ENCODE measurements at regions not wholly inside any gene's neighbourhood (a gene's known extent, or its start where the extent isn't known, plus 50 kb on each side); places are given as distances from the start of the nearest gene placed in this dataset.

DNA sequence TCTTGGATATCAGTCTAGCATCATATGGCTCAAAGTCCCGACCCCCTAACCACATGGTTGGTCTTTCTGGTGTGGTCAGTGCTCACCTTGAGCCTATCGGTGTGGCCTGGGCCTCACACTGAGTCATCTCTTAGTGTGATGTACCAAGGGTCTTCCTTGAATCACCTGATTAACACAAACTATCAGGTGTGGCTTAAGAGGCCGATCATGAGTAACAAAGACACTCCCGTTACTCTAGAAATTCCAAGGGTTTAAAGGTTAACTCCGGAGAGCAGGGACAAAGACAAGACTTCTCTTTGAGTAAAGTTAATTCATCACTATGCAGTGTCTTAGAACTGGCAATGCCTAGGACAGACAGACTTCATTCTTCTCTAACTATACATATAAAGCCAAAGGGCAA, 52.3 kb upstream of the ARMC3 start:
- Histone ChIP-seq H3K4me1 (no peaks in the 10 kb centered on the region), H3K27ac (no peak overlapping the region), H3K27me3 (ENCODE audit: low read depth) (no peaks in the 10 kb centered on the region), H3K9me3 (no peaks in the 10 kb centered on the region), H3K36me3 (no peaks in the 10 kb centered on the region), H3K4me3 (no peak overlapping the region)
- TF ChIP-seq, protein P1, sequence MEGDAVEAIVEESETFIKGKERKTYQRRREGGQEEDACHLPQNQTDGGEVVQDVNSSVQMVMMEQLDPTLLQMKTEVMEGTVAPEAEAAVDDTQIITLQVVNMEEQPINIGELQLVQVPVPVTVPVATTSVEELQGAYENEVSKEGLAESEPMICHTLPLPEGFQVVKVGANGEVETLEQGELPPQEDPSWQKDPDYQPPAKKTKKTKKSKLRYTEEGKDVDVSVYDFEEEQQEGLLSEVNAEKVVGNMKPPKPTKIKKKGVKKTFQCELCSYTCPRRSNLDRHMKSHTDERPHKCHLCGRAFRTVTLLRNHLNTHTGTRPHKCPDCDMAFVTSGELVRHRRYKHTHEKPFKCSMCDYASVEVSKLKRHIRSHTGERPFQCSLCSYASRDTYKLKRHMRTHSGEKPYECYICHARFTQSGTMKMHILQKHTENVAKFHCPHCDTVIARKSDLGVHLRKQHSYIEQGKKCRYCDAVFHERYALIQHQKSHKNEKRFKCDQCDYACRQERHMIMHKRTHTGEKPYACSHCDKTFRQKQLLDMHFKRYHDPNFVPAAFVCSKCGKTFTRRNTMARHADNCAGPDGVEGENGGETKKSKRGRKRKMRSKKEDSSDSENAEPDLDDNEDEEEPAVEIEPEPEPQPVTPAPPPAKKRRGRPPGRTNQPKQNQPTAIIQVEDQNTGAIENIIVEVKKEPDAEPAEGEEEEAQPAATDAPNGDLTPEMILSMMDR (IDR thresholded peaks at IDR 0.05): no peak
- DNase-seq (no peak), ATAC-seq (no peak)
- intact Hi-C loops (cut with DNase I): no loop called here

DNA sequence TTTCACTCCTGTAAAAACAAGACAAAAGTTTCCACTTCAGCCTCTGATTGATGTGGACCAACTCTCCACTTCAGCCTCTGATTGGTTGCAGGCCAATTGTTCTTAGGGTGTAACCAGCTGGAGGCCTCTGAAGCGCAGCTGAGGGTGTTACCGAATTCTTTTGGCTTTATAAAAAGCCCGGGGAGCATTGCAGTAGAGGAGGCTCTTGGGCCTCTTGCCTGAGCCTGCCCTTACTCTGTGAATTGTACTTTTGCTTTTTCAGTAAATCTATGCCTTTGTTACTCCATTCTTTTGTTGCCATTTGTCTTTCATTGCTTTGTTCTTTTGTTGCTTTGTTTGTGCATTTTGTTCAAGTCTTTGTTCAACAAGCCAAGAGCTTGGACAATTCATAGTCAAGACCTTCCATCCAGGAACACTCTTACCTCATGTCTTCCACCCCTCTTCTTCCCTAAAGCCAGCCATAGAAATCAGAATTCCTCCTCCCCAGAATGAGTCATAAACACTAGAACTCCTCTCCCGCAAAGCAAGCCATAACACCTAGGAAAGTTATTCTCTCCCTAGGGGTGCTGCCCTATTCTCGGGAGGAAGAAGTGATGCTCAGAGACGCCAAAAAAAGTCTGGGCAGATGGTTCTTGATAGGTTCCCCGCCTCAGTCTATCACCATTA, 53.5 kb upstream of the ARMC3 start:
- intact Hi-C loops (cut with DNase I): no loop called here
- H3K27me3 ChIP-seq (ENCODE audit: low read depth): no peaks in the 10 kb centered on the region
- H3K4me3 ChIP-seq: no peak overlapping the region
- ATAC-seq: peak in 1 of 2 donors; percentile 48
- H3K36me3 ChIP-seq: no peaks in the 10 kb centered on the region
- H3K4me1 ChIP-seq: no peaks in the 10 kb centered on the region
- no peak for DNase-seq
- TF ChIP-seq, protein P1 (IDR thresholded peaks at IDR 0.05): no peak
- H3K9me3 ChIP-seq: no peaks in the 10 kb centered on the region
- H3K27ac ChIP-seq: no peak overlapping the region

DNA sequence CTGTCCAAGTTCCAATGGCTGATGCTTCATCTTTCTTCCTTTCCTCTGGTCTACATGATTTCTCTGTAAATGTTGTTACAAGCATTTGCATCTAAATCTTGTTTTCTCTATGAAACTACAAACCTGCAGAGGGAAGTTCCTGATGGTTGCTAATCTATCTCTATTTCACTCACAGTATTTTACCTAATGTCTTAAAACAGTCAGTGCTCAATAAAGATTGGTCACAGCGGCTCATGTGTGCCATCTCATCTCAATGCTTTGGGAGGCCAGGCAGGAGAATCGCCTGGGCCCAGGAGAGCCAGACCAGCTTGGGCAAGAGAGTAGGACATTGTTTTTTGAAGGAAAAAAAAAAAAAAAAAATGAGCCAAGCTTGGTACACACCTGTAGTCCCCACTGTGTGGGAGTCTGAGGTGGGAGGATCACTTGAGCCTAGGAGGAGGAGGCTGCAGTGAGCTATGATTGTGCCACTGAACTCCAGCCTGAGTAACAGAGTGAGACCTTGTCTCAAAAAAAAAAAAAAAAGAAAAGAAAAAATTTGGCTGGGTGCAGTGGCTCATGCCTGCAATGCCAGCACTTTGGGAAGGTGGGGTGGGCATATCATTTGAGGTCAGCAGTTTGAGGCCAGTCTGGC, 71.3 kb upstream of the ARMC3 start:
- no peaks in the 10 kb centered on the region for H3K4me1 ChIP-seq
- H3K36me3 ChIP-seq: no peaks in the 10 kb centered on the region
- H3K9me3 ChIP-seq: no peaks in the 10 kb centered on the region
- intact Hi-C loops (cut with DNase I): no loop called here
- no peak overlapping the region for H3K27ac ChIP-seq
- ATAC-seq (no peak), DNase-seq (no peak)
- H3K4me3 ChIP-seq: no peak overlapping the region
- TF ChIP-seq, protein P1 (IDR thresholded peaks at IDR 0.05): no peak
- no peaks in the 10 kb centered on the region for H3K27me3 ChIP-seq (ENCODE audit: low read depth)

DNA sequence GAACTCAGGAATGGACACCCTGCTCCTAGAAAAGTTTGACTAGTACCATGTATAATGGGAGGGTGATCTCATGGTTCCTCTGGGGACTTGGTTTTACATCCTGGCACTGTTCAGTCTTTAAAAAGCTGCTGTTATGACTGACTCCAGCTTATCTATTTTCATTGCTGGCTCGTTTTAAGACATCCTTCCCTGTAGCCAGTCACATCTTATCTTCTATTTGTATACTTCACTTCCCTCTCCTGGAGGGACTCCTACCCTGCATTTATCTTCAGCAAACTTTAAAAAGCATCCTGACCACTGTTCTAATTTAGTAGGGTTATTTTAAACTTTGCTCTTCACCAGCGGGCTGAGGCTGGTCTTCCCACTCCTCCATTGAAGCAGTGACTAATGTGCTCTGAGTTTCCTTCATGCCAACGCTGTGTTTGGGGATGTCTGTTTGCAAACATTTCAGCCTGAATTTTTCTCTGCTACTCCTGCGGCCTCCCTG, 72.9 kb upstream of the ARMC3 start:
- no peaks in the 10 kb centered on the region for H3K27me3 ChIP-seq (ENCODE audit: low read depth)
- no peaks in the 10 kb centered on the region for H3K36me3 ChIP-seq
- no peak overlapping the region for H3K27ac ChIP-seq
- peaks cover 3% of the 10 kb centered on the region for H3K4me1 ChIP-seq
- TF ChIP-seq, protein P1 (IDR thresholded peaks at IDR 0.05): peak; percentile 12
- intact Hi-C loops (cut with DNase I): no loop called here
- ATAC-seq (no peak), DNase-seq (no peak)
- no peaks in the 10 kb centered on the region for H3K9me3 ChIP-seq
- no peak overlapping the region for H3K4me3 ChIP-seq

DNA sequence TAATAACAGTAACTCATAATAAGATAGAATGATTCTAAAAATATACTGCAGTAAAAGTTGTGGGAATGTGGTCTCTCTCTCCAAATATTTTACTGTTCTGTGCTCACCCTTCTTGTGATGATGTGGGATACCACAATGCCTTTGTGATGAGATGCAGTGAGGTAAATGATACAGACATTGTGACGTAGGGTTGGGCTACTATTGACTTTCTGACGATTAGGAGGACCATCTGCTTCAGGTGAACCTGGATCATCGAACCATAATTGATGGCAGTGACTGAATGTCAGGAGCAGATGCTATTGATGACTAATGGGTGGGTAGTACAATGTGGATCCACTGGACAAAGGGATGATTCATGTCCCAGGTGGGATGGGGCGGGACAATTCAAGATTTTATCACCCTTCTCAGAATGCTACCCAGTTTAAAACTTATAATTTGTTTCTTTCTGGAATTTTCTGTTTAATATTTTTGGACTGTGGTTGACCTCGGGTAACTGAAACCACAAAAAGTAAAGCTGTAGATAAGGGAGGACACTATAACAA, 73.9 kb upstream of the ARMC3 start:
- TF ChIP-seq, protein P1 (IDR thresholded peaks at IDR 0.05): no peak
- Histone ChIP-seq H3K36me3 (no peaks in the 10 kb centered on the region), H3K27ac (no peak overlapping the region), H3K9me3 (no peaks in the 10 kb centered on the region), H3K4me1 (peaks cover 13% of the 10 kb centered on the region), H3K4me3 (no peak overlapping the region), H3K27me3 (ENCODE audit: low read depth) (no peaks in the 10 kb centered on the region)
- no peak for DNase-seq
- no peak for ATAC-seq
- intact Hi-C loops (cut with DNase I): no loop called here

All from lower lobe of right lung (tissue), 2 donors.